ENCODE measurements at regions not wholly inside any gene's neighbourhood (a gene's known extent, or its start where the extent isn't known, plus 50 kb on each side); places are given as distances from the start of the nearest gene placed in this dataset.
"Not testable (repeated sequence)": the region's sequence is repeated elsewhere in the genome, so short reads cannot be mapped to it uniquely, and the experiment has no call there.

GRCh38 chr7:53238021-53238605 is 202.7 kb downstream of the POM121L12 start:
- no peaks in the 10 kb centered on the region for H3K27me3 ChIP-seq
- H3K4me1 ChIP-seq: no peaks in the 10 kb centered on the region
- H3K4me3 ChIP-seq: no peak overlapping the region
- no peak overlapping the region for H3K9ac ChIP-seq (ENCODE audit: low read depth in 2 of 2, low read length in 2 of 2)
- intact Hi-C loops (cut with DNase I): no loop called here
- H3K36me3 ChIP-seq: no peaks in the 10 kb centered on the region
- DNase-seq: no peak
- TF ChIP-seq CTCF (IDR thresholded peaks at IDR 0.05): no peak
- H3K9me3 ChIP-seq: no peaks in the 10 kb centered on the region
- no peak overlapping the region for H3K27ac ChIP-seq

GRCh38 chr7:53239151-53239550 is 203.7 kb downstream of the POM121L12 start:
- H3K27ac ChIP-seq; H3K4me1 ChIP-seq; H3K9ac ChIP-seq (ENCODE audit: low read depth in 2 of 2, low read length in 2 of 2); DNase-seq; H3K9me3 ChIP-seq; H3K27me3 ChIP-seq; intact Hi-C loops (cut with DNase I); H3K4me3 ChIP-seq; H3K36me3 ChIP-seq: not testable (repeated sequence)

GRCh38 chr7:53245721-53246120 is 210.3 kb downstream of the POM121L12 start:
- no peaks in the 10 kb centered on the region for H3K4me1 ChIP-seq
- H3K9me3 ChIP-seq: no peaks in the 10 kb centered on the region
- H3K27me3 ChIP-seq: no peaks in the 10 kb centered on the region
- H3K9ac ChIP-seq (ENCODE audit: low read depth in 2 of 2, low read length in 2 of 2): no peak overlapping the region
- H3K4me3 ChIP-seq: no peak overlapping the region
- H3K27ac ChIP-seq: no peak overlapping the region
- intact Hi-C loops (cut with DNase I): no loop called here
- TF ChIP-seq CTCF (IDR thresholded peaks at IDR 0.05): no peak
- no peaks in the 10 kb centered on the region for H3K36me3 ChIP-seq
- DNase-seq: no peak

DNA sequence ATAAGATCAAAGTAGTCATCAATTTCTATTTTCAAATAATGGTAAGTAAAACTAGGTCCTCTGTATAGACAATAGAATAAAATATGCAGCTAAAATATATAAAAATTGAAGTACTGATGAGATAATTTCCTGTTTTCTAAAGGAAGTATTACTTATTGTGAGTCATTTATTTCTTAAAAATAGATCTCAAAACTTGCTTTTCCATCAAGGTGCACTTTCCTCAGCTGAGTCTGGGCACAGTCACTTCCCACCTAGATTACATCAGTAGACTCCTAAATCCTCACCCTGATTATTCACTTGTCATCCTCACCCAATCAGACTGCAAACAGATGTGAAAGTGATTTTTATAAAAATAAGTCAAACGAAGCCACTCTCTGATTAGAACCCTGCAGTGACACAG is 211.5 kb downstream of the POM121L12 start:
- H3K4me3 ChIP-seq: no peak overlapping the region
- intact Hi-C loops (cut with DNase I): no loop called here
- H3K36me3 ChIP-seq: no peaks in the 10 kb centered on the region
- no peak overlapping the region for H3K27ac ChIP-seq
- no peaks in the 10 kb centered on the region for H3K27me3 ChIP-seq
- no peaks in the 10 kb centered on the region for H3K4me1 ChIP-seq
- no peak for DNase-seq
- TF ChIP-seq CTCF (IDR thresholded peaks at IDR 0.05): no peak
- no peaks in the 10 kb centered on the region for H3K9me3 ChIP-seq
- H3K9ac ChIP-seq (ENCODE audit: low read depth in 2 of 2, low read length in 2 of 2): no peak overlapping the region

- Histone ChIP-seq H3K27me3 (no peaks in the 10 kb centered on the region), H3K4me1 (no peaks in the 10 kb centered on the region), H3K9ac (ENCODE audit: low read depth in 2 of 2, low read length in 2 of 2) (no peak overlapping the region), H3K27ac (no peak overlapping the region), H3K9me3 (no peaks in the 10 kb centered on the region), H3K36me3 (no peaks in the 10 kb centered on the region), H3K4me3 (no peak overlapping the region)
- intact Hi-C loops (cut with DNase I): no loop called here
- DNase-seq: no peak
- no peak for TF ChIP-seq CTCF (IDR thresholded peaks at IDR 0.05)
Observed at GRCh38 chr7:53252539-53252938, 217.1 kb downstream of the POM121L12 start.

DNA sequence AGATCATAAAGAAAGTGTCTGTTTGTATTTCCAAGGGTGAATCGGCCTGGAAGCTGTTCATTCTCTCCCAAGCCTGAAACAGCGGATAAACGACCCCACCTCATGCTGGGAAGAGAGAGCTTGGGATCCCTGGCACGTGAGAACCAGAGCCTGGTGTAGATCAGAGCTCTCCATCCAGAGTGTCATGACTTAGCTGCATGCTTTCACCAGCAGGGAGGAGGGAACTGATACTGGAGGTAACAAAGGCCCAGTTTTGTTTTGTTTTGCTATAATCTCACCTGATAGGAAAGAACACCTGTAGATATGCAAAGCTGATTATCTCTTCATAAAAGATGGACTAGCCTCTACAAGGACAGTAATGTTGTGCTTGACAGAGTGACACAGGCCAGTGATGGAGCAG is 236.6 kb downstream of the POM121L12 start:
- no peak overlapping the region for H3K4me3 ChIP-seq
- no peaks in the 10 kb centered on the region for H3K27me3 ChIP-seq
- no peak for TF ChIP-seq CTCF (IDR thresholded peaks at IDR 0.05)
- no peaks in the 10 kb centered on the region for H3K36me3 ChIP-seq
- no peaks in the 10 kb centered on the region for H3K9me3 ChIP-seq
- intact Hi-C loops (cut with DNase I): no loop called here
- H3K9ac ChIP-seq (ENCODE audit: low read depth in 2 of 2, low read length in 2 of 2): no peak overlapping the region
- DNase-seq: no peak
- no peaks in the 10 kb centered on the region for H3K4me1 ChIP-seq
- no peak overlapping the region for H3K27ac ChIP-seq
